Left cardiac atrium (tissue), 4 donors: ENCODE measurements at regions not wholly inside any gene's neighbourhood (a gene's known extent, or its start where the extent isn't known, plus 50 kb on each side); places are given as distances from the start of the nearest gene placed in this dataset.
A peak's percentile ranks its signal among the peaks of the same experiment; 100 is the strongest.

Source experiments
- ATAC-seq, 2 donors: fragments of 200-7000 bp; cut with Tn5 transposase; one replicate each; pipeline ENCODE4 v1.9.1; 2020; ENCODE audit warnings: mild to moderate bottlenecking in 2 of 2, moderate library complexity in 2 of 2
- DNase-seq: peaks from one replicate; pipeline ENCODE4 v3.0.0-alpha.2; 2020
- intact Hi-C, 2 donors: fragments of 100-400 bp; cut with DNase I; formaldehyde crosslinking; loops; one replicate each; pipeline versions ENCODE4 v1.14.1 to v1.15.1; 2022 to 2023
- donor health status: DM: no; HTN: yes; CAD: no.
- donor health status: DM: no; HTN: yes; CAD: no; lungs with severe emphysema.
- donor health status: DM: yes; HTN: yes; CAD: no.
- donor health status: Dilated cardiomyopathy.

DNA sequence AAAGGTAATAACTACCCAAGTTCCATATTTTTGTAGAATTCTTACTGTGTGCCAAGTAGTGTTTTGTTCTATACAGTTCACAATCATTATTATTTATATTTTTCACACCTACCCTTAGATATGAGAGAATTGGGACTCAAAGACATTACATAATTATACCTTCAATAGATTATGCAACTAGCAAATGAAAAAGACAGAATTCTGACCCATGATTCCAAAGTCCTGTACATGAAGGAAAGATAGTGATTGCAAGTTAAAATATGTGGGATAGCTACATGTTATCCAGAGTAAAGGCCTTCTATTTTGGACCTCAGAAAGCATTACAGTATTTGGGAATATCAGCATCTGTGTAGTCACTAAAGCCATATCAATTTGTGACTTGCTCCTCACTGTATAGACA is 581.0 kb downstream of the ELAVL2 start:
- ATAC-seq (no peak), DNase-seq (no peak)
- intact Hi-C loops = no loop called here

DNA sequence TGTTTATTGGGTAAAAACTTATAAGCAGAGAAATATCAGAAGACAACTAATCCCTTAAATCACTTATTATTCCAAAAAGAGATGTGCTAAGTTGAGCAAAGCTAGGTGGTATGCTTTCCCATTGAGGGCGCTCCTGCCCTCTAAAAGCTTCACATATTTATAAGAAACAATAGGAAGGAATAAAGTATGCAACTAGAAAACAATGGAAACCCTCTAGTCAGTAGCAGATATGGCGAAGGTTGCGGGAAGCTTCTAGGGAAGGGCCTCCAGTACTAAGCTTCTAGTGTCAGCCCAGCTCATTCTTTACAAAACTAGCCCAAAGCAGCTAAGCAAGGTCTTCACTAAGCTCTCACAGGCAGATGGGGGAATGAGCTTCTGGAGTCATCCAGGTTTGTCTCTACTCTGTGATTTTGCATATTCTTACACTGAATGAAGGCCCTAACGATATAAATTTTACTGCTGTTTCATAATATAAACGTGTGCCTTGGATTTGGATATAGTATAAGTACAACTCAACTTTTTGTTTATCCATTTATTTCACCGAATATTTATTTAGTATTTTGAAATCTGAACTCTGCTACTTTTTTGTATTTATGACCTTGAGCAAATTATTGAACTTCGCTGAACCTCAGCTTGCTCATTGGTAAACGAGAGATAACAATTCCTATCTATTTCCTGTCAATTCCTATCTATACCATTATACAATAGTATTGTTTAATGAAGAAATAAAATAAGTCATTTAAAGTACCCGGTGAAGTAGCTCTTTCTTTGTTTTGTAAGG is 571.4 kb downstream of the ELAVL2 start:
- intact Hi-C loops = no loop called here
- ATAC-seq (no peak), DNase-seq (no peak)

DNA sequence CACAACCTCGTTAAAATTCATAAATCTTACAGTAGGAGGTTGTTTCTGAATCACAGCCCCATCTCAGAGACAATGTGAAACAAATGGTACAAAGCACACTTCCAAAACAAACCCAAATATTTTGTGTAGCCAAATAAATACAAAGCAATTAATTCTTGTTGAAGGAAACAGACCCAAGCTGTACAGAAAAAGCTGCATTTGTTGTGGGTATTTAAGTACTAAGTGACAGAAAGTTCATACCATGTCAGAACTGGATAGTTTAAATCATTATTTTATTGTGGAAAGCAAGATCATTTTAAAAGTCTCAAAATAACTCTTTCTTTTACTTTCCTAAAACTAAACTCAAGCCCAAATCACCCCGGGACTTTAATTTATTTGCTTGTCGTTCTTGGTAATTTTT is 570.7 kb downstream of the ELAVL2 start:
- ATAC-seq = no peak
- intact Hi-C loops = no loop called here

DNA sequence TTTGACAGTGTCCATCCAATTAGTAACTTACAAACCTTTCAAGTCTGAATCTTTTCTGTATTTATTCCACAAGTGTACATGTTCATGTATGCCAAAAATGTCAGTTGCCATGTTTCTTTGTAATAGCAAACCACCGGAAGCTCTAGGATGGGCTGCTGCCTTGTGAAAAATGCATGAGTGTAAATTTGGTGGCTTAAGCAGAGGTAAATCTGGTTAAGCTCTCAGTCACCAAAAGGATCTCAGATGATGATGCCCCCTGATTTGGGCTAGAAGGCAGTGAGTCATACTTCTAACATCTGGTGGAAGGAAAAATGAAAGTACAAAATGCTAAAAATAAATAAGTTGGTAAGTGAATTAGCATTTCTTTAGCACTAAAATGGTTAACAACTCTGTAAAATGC is 567.5 kb downstream of the ELAVL2 start:
- DNase-seq (no peak), ATAC-seq (no peak)

More for the DNA sequence above, 570.7 kb downstream of the ELAVL2 start:
- DNase-seq = no peak

DNA sequence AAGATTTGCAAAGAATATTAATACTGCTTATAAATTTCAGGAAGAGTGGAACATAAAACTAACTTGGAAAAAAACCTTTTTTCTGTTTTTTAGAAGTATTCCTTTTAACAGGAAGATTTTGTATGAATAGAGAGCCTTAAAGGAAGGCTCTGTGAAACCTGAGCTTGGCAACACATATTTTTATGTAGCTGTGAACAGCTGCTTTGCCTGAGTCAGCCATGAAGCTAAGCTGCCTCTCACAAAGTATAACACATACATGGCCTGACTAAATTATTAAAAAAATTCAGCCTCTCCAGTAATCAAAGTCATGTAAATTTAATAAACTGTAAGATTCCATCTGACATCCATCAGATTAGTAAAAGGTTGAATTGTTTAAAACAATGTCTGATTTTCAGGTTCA is 547.5 kb downstream of the ELAVL2 start:
- intact Hi-C loops = no loop called here
- DNase-seq = no peak
- no peak for ATAC-seq

More for the DNA sequence above, 567.5 kb downstream of the ELAVL2 start:
- intact Hi-C loops = no loop called here

DNA sequence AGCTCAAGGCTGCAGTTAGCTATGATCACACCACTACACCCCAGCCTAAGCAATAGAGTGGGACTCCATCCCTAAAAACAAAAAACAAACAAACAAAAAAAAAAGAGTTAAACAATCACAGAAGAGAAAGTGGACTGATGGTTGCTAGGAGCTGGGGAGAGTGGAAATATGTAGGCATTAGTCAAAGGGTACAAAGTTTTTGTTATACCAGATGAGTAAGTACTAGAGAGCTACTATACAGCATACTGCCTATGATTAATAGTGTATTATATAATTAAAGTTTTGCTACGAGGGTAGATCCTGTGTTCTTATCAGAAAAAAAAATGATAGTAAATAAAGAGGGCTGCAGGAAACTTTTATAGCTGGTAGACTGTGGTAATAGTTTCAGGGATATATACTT is 538.6 kb downstream of the ELAVL2 start:
- ATAC-seq = no peak
- no peak for DNase-seq
- intact Hi-C loops = no loop called here

DNA sequence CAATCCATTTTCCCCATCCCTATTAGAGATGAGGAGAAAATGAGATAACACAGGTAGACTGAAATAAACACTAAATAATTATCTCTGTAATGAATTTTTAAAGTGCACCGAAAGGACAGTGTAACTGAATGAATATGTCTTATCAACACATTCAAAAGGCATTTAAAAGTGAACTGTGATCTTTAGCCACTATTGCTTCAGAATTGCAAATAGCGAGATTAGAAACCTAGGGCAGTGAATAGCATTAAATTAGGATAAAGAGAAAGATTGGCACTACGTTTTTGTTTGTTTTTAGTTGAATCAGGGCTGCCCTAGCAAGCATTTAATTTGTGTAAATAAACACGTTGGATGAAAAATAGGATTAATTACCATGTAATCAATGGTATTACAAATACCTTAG is 537.5 kb downstream of the ELAVL2 start:
- DNase-seq = no peak
- ATAC-seq = no peak
- intact Hi-C loops = no loop called here

DNA sequence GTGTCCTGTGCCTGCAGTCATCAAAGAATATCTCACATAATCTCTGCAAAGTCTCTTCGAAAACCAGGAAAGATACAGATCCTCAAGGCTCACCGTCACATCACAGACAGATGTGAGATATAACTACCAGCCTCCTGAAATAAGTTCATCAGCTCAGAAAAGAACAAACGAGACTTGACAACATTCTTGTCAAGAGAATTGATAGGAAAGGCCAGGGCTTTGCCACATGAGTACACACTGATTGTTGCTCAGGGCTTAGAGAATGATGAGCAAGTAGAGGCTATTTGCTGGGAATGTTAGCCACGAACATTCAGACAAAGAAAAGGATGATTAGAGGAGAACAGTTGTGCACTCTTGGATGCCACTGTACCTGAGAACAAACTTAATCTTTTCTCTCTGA is 535.1 kb downstream of the ELAVL2 start:
- DNase-seq (no peak), ATAC-seq (no peak)
- intact Hi-C loops = no loop called here

DNA sequence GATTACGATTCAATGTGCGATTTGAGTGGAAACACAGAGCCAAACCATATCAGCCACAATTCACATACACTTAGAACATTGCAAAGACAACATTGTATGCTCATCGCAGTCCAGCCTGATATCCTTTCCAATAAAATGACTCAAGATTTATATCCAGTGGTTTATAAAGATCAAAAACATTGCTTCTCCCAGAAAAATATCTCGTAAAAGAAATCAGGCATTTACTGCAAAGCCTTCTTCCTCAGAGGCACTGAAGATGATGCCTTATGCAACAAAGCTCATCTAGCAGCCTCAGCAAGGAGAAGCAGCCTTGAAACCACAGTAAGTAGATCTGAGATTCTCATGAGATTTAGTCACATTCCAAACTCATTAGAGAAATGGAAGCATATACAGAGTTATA is 523.8 kb downstream of the ELAVL2 start:
- intact Hi-C loops = no loop called here
- ATAC-seq = no peak
- DNase-seq = no peak

DNA sequence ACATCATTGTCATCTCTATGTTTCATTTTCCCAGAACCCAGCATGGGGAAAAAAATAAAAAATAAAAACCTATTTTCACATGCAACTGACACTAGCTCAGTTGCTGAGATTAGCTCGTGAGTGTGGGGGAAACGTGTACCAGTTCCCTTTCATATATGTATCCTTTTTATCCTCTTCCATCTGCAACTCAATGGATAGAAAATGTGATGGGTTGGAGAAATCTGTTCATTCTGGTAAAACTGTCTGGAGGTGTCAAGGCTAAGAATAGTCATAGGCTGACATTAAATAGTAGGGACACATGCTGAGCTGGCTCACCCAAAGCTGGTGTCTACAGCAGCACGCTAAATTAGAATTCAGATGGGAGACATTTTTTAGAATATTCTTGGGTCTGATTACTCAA is 519.3 kb downstream of the ELAVL2 start:
- no peak for ATAC-seq

DNA sequence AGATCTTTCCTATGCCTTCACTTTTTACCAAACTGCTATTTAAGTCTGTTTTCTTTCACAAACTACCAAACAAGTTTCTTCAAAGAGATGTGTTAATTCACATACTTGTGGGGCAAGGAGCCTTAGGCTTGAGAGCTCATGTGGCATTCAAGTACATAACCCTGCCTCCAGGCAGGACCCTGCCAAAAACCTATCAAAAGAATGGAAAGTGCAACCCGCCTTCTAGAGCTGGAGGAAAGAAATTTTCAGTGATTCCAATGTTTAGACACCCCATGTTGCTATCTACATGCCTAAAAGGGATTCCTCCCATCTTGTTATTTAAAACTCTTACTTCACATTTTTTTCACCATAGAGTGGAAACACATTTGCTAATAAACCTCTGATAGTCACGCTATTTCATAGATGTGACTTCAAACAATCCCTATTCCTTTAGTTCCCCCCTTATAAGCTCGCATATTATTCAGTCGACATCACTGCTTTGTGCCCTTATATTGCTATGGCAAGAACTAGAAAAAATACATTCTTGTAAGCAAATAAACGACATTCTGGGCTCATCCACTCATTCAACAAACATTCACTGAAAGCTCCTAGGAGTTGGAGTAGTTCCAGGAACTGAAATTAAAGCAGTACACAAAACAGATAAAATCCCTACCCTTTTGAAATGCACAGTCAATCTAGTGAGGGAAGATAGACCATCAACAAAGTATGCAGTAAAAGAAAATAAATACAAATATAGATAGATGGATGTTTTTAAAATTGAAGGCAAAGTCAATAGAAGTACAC is 518.1 kb downstream of the ELAVL2 start:
- DNase-seq = no peak
- intact Hi-C loops = no loop called here
- ATAC-seq = no peak

More for the DNA sequence above, 519.3 kb downstream of the ELAVL2 start:
- no peak for DNase-seq
- intact Hi-C loops = no loop called here

DNA sequence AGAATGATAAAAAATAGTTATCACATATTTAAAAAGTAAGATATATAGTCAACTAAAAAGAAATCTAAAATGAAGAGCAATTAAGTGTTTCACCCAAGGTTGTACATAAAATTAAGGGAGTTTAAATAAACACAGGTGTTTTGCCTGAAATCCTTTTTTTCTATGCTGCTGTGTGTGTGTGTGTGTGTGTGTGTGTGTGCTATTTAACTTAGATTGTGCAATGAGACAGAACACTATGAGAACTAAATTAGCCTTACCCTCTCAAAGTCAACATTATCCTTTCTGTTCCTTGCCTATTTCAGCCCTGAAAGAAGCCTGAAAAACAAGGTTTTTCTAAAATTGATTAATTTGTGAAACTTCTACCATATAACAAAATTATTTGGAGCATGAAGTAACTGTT is 516.2 kb downstream of the ELAVL2 start:
- intact Hi-C loops = no loop called here
- ATAC-seq (no peak), DNase-seq (no peak)

DNA sequence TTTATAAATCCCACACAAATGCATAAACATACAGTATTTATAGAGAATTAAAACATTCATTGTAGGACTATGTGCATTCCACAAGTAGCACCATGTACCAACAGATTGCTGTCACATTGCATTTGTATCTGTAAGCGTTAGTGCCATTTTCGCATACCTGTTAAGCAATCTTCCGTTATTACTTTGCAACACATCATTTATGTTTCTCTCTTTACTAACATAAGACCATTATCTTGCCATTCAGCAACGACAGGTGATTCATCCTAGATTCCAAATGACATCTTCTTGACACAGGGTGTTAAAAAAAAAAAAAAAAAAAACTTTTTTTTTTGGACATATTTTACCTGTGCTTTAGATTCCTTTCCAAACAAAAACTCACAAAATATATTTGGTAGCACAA is 511.8 kb downstream of the ELAVL2 start:
- intact Hi-C loops = no loop called here
- ATAC-seq (no peak), DNase-seq (no peak)

DNA sequence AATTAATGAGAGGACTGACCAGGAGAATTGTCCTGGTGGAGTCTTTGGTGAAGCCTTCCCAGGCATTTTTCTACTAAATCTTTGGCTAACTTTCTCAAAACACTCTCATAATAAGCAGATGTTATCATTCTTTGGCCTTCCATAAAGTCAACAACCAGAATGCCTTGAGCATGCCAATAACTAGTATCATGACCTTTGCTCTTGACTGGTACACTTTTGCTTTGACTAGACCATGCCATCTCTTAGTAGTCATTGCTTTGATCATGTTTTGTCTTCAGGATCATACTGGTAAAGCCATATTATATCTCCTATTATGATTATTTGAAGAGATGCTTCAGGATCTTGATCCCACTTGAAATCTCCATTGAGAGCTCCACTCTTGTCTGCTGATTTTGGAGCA is 506.9 kb downstream of the ELAVL2 start:
- DNase-seq (no peak), ATAC-seq (no peak)
- intact Hi-C loops = no loop called here

DNA sequence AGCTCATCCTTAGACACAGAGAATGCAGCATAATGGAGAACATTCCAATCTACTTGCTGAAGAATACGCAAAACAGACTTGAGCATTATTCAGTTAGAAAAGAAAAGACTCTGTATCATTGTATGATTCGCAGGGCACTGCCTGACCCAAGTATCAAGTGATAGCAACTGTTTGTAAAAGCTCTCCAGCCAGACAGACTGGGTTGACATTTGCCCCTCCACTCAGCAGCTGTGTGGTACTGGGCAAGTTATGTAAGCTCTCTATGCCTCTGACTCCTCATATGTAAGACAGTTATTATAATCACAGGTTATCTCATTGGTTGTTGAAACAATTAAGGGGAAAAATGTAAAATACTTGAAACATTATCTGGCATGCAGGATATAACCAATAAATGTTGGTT is 505.0 kb downstream of the ELAVL2 start:
- intact Hi-C loops = no loop called here
- ATAC-seq (no peak), DNase-seq (no peak)

DNA sequence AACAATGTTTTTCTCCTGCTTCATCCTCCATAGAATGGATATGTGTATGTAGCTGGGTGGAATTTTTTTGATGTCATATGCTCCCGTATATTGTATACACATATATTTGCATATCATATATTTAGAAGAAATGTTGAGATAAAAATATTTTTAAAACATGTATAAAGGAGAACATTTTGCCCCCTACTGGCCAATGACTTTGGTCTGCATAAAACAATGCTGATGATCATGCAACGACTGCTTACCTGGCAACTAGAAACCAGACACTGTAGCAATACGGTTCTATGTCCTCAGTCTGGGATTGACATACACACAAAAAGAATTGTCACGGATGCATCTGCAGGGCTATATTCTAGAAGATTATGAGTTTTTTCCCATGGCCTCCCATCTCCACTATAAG is 503.6 kb downstream of the ELAVL2 start:
- intact Hi-C loops = no loop called here
- no peak for DNase-seq
- no peak for ATAC-seq

DNA sequence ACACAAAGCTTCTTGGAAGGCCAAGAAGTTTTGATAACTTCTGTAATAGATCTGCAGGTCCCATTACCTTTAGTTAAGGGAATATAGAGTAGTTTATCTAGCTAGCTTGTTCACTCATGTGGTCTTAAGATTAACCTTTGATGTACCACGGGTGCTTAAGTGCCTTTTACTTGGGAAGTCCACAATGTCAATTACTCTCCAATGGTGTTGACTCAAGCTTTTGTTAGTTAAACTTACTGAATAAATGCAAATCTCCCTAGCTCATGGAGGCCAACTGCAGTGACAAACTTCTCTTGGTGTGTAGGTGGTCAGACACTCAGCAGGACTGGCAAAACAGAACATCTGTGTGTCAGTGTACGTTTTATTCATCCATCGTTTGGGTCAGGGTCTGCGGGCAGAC is 501.5 kb downstream of the ELAVL2 start:
- no peak for DNase-seq
- intact Hi-C loops = no loop called here
- no peak for ATAC-seq

DNA sequence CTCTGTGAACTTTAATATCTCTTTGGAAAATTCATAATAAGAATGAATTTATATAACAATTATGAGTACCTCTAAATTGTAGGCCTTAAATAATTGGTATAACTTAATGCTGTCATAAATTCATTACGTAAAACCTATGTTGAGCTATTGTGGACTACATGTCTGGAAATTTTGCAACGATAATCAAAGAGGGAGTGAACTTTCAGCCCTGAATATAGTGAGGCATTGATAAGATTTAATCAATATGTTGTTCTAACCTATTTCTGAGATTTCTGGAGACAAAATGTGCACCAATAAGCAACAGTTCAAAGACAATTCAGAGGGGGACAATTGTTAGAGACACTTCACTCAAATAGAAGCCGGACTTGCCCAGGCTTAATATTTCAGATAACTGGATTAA is 499.4 kb downstream of the ELAVL2 start:
- intact Hi-C loops = no loop called here
- ATAC-seq (no peak), DNase-seq (no peak)

DNA sequence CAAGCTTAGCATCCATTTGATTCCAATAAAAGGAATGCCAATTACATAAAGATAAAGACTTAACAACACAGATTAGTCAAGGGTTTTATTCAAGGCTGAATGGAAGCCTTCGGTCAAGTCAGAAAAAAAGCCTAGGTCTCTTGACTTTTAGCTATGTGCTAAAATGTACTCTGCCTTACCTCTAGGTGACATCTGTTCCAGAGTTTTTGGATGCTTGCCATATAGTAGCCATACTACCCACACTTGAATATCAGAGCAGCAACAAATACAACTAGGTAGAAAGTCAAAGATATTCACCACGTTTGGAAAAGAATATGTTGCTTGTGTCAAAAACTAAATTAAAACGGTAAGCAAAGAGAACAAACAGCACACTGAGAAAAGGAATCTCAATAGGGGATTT is 484.7 kb downstream of the ELAVL2 start:
- DNase-seq (no peak), ATAC-seq (no peak)
- intact Hi-C loops = no loop called here

DNA sequence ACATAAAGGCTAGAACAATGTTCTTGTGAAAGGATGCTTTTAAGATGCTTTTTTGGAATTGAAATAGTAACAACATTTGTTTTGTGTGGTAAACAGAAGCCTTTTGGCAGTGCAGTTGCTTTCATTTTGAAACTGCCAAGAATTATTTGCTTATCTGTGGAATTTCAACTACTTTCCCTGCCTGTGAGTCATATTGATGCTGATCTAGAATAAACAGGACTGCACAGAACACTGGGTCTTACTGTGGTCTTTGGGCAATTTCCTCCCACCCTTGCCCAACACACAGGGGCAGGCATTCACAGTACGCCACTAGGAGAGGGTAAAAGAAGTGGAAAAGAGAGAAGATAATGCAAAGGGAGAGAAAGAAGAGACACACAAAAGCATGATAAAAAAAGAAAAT is 483.7 kb downstream of the ELAVL2 start:
- peak in 1 of 2 donors; percentile 55 for ATAC-seq
- intact Hi-C loops = no loop called here
- DNase-seq = no peak

DNA sequence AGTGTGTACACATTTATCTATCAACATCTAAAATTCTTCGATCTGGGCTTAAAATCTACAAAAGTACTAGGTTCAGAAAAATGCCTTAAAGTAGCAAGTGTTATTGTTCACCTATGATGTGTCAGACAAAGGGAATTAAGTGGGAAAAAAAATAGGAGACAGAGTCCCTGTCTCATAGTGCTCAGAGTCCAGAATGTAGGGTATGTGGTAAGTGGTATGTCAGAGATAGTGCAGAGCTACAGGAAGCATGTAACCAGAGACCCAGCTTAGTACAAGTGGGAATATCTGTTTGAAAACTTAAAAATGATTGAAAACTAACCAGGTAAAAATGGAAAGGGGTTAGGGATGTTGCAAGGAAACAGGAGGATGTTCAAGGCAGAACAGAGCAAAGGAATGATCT is 482.8 kb downstream of the ELAVL2 start:
- ATAC-seq (no peak), DNase-seq (no peak)
- intact Hi-C loops = no loop called here
